Colonic mucosa (tissue), 4 donors: ENCODE measurements at regions not wholly inside any gene's neighbourhood (a gene's known extent, or its start where the extent isn't known, plus 50 kb on each side); places are given as distances from the start of the nearest gene placed in this dataset.

ENCODE experiments used
- DNase-seq: peaks from one replicate; pipeline ENCODE4 v3.0.0-alpha.2; 2020
- H3K27ac ChIP-seq: fragments of 200-600 bp; one replicate; pipeline ENCODE4 v1.8.0; 2021
- H3K27me3 ChIP-seq: fragments of 200-600 bp; one replicate; pipeline ENCODE4 v1.8.0; 2021
- H3K36me3 ChIP-seq: fragments of 200-600 bp; one replicate; pipeline ENCODE4 v1.8.0; 2021
- H3K4me1 ChIP-seq: fragments of 200-600 bp; one replicate; pipeline ENCODE4 v1.8.0; 2021; ENCODE audit warnings: mild to moderate bottlenecking
- H3K4me3 ChIP-seq: fragments of 200-600 bp; one replicate; pipeline ENCODE4 v1.8.0; 2021
- H3K9ac ChIP-seq, 2 donors: one replicate each; pipeline ENCODE4 v1.7.0; 2013; ENCODE audit warnings: control low read depth in 2 of 2, low read depth in 2 of 2, low read length in 2 of 2
- H3K9me3 ChIP-seq: fragments of 200-600 bp; one replicate; pipeline ENCODE4 v1.8.0; 2021
- intact Hi-C: fragments of 100-400 bp; cut with DNase I; formaldehyde crosslinking; loops from one replicate; pipeline ENCODE4 v1.14.1; 2022
- TF ChIP-seq, protein P1 (sequence below): fragments of 200-600 bp; IDR thresholded peaks from one replicate; pipeline ENCODE4 v1.8.0; 2022; ENCODE audit warnings: antibody characterized with exemption, mild to moderate bottlenecking
- donor health status: healthy.
- donor health status: DM: no; HTN: no; CAD: no.
- donor health status: DM: no; HTN: no; CAD: no.

DNA sequence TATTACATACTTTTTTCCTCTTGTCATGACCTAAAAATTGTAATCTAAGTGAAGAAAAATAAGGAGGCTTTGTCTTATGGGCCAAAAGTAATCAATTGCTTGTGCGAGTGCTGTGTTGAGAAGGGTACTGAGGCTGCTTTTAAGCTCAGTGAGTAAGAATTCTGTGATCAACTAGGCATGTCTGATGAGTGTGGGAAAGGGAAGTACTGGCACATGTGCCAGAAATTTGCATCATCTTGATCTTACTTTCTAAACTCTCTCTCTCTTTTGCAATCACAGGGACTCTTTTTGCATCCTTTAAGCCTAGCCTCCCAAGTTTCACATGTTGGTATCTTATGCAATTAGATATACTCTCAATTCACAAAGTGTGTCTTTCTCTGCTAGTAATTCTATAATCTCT lies 329.9 kb downstream of the KIF4B start:
- Histone ChIP-seq H3K9me3 (no peaks in the 10 kb centered on the region), H3K4me3 (no peak overlapping the region), H3K27ac (no peak overlapping the region), H3K4me1 (no peaks in the 10 kb centered on the region), H3K36me3 (no peaks in the 10 kb centered on the region), H3K9ac (no peak overlapping the region), H3K27me3 (no peaks in the 10 kb centered on the region)
- intact Hi-C loops: no loop called here
- TF ChIP-seq, protein P1, sequence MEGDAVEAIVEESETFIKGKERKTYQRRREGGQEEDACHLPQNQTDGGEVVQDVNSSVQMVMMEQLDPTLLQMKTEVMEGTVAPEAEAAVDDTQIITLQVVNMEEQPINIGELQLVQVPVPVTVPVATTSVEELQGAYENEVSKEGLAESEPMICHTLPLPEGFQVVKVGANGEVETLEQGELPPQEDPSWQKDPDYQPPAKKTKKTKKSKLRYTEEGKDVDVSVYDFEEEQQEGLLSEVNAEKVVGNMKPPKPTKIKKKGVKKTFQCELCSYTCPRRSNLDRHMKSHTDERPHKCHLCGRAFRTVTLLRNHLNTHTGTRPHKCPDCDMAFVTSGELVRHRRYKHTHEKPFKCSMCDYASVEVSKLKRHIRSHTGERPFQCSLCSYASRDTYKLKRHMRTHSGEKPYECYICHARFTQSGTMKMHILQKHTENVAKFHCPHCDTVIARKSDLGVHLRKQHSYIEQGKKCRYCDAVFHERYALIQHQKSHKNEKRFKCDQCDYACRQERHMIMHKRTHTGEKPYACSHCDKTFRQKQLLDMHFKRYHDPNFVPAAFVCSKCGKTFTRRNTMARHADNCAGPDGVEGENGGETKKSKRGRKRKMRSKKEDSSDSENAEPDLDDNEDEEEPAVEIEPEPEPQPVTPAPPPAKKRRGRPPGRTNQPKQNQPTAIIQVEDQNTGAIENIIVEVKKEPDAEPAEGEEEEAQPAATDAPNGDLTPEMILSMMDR: no peak
- DNase-seq: no peak

DNA sequence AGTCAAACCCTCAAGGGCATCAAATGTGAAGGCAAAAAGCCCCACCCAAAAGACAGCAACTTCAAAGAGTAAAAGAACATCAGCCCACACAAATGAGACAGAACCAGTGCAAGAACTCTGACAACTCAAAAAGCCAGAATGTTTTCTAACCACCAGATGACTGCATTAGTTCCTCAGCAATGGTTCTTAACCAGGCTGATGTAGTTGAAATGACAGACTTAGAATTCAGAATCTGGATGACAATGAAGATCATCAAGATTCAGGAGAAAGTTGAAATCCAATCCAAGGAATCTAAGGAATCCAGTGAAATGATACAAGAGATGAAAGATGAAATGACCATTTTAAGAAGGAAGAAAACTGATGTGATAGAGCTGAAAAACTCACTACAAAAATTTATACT lies 339.7 kb downstream of the KIF4B start:
- Histone ChIP-seq H3K36me3 (no peaks in the 10 kb centered on the region), H3K4me1 (no peaks in the 10 kb centered on the region), H3K9me3 (no peaks in the 10 kb centered on the region), H3K27ac (no peak overlapping the region), H3K9ac (no peak overlapping the region), H3K4me3 (no peak overlapping the region), H3K27me3 (no peaks in the 10 kb centered on the region)
- TF ChIP-seq, protein P1: no peak
- no peak for DNase-seq
- intact Hi-C loops: no loop called here

DNA sequence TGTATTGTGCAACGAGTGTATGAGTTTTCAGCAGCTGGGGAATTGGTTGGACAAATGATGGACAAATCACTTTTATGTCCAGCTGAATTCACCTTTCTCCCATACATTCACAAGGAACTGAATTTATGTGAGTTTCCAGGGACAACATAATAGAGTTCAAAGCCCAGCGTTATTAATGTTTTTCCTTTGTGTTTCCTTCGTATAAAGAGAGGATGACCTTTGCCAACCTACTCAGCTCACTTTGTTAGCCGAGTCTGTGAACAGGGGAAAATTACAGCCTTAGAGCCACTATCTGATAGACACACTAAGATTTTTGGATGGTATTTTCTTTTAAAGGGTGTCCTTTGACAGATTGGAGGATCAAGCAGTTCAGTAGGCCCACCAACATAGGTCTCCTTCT lies 352.5 kb downstream of the KIF4B start:
- H3K9ac ChIP-seq: no peak overlapping the region
- no peaks in the 10 kb centered on the region for H3K36me3 ChIP-seq
- no peaks in the 10 kb centered on the region for H3K4me1 ChIP-seq
- DNase-seq: no peak
- no peaks in the 10 kb centered on the region for H3K27me3 ChIP-seq
- H3K27ac ChIP-seq: no peak overlapping the region
- H3K9me3 ChIP-seq: no peaks in the 10 kb centered on the region
- intact Hi-C loops: no loop called here
- TF ChIP-seq, protein P1: no peak
- H3K4me3 ChIP-seq: no peak overlapping the region

DNA sequence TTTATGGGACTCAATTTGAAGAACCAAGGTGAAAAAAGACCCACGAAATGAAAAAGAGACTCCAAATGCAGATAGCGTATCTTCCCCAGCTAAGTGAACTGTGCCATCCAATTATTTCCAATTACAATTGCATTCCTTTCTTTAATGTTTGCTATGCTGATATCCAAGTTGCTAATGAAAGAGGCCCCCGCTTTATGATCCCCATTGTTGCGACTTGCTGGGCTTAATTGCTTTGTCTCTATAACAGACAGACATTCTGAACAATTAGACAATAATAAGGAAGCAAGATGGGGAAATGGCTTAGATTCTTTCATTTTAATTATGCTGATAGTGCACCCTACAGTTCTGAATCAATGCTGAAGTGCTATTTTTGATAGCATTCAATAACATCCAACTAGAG lies 354.3 kb downstream of the KIF4B start:
- H3K4me1 ChIP-seq: no peaks in the 10 kb centered on the region
- DNase-seq: no peak
- H3K9ac ChIP-seq: no peak overlapping the region
- H3K4me3 ChIP-seq: no peak overlapping the region
- no peaks in the 10 kb centered on the region for H3K9me3 ChIP-seq
- H3K36me3 ChIP-seq: no peaks in the 10 kb centered on the region
- TF ChIP-seq, protein P1: no peak
- H3K27ac ChIP-seq: no peak overlapping the region
- H3K27me3 ChIP-seq: no peaks in the 10 kb centered on the region
- intact Hi-C loops: no loop called here

DNA sequence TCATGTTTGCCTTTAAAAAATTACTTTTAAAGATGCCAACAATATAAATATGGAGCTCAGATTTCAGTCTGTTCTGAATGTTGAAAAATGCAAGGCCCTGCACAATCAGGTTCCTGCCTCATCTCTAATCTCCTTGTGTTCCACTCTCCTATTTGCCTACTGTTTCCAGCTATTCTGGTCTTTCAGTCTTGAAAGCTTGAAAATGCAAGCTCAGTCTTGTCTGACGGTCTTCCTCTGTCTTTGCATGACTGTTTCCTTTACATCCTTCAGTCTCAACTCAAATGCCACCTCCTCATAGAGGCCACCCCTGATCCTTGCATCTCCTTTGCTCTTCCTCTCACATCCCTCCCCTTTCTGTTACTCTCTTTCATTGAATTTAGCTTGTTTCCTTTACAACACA lies 354.9 kb downstream of the KIF4B start:
- intact Hi-C loops: no loop called here
- no peak overlapping the region for H3K27ac ChIP-seq
- no peaks in the 10 kb centered on the region for H3K36me3 ChIP-seq
- no peaks in the 10 kb centered on the region for H3K9me3 ChIP-seq
- no peaks in the 10 kb centered on the region for H3K4me1 ChIP-seq
- H3K9ac ChIP-seq: no peak overlapping the region
- no peak for DNase-seq
- no peaks in the 10 kb centered on the region for H3K27me3 ChIP-seq
- H3K4me3 ChIP-seq: no peak overlapping the region
- TF ChIP-seq, protein P1: no peak

DNA sequence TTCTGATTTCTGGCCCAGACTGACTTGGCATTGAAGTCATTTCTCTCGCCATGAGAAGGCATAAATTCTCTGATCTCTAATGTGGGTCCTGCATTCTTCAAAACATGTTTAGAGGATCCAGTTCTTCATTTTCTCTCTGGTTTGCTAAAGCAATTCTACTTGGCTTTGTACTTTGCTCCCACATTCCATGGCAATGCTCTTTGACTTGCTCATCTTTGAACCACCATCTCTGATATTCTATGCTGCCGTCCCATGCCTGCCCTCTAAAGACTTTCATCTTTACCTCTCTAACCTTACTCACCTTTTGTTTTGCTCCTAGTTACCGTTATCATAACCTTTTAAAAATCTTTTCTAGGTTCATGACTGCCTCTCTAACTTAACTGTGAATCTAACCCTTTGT lies 366.9 kb downstream of the KIF4B start:
- TF ChIP-seq, protein P1: no peak
- intact Hi-C loops: no loop called here

More for the DNA sequence above, 366.9 kb downstream of the KIF4B start:
- H3K27ac ChIP-seq: no peak overlapping the region
- no peaks in the 10 kb centered on the region for H3K36me3 ChIP-seq
- no peak for DNase-seq
- H3K4me3 ChIP-seq: no peak overlapping the region
- H3K9ac ChIP-seq: no peak overlapping the region
- no peaks in the 10 kb centered on the region for H3K27me3 ChIP-seq
- H3K9me3 ChIP-seq: no peaks in the 10 kb centered on the region
- H3K4me1 ChIP-seq: no peaks in the 10 kb centered on the region
